HL-60 (cell line): ENCODE measurements at regions not wholly inside any gene's neighbourhood (a gene's known extent, or its start where the extent isn't known, plus 50 kb on each side); places are given as distances from the start of the nearest gene placed in this dataset.

Source experiments
- GABPA ChIP-seq: IDR thresholded peaks from 2 replicates; pipeline ENCODE4 v1.6.1; 2012; ENCODE audit warnings: low read depth
- POLR2AphosphoS5 ChIP-seq: IDR thresholded peaks from 2 replicates; pipeline ENCODE4 v1.6.1; 2012; ENCODE audit warnings: low read depth
- TF ChIP-seq, protein P1 (sequence below): IDR thresholded peaks from one replicate; pipeline ENCODE4 v1.5.1; 2011; ENCODE audit warnings: low read length, control low read depth, inconsistent platforms; ENCODE audit not compliant: insufficient read depth
- TF ChIP-seq, protein P2 (sequence below): IDR thresholded peaks from 2 replicates; pipeline ENCODE4 v1.6.1; 2012; ENCODE audit warnings: low read depth; ENCODE audit not compliant: insufficient replicate concordance

DNA sequence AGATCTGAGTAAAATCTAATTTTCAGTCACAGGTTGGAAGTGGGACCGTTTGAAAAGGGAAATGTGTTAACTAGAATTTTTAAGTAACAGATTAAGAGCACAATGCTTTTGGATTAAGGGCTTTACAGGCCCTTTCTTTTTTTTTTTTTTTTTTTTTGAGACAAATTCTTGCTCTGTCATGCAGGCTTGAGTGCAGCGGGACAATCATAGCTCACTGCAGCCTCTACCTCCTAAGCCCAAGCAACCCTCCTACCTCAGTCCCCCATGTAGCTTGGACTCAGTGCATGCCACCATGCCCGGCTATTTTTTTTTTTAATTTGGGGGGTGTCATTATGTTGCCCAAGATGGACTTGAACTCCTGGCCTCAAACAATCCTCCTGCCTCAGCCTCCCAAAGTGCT lies 363.7 kb downstream of the LIG4 start:
- TF ChIP-seq, protein P1, sequence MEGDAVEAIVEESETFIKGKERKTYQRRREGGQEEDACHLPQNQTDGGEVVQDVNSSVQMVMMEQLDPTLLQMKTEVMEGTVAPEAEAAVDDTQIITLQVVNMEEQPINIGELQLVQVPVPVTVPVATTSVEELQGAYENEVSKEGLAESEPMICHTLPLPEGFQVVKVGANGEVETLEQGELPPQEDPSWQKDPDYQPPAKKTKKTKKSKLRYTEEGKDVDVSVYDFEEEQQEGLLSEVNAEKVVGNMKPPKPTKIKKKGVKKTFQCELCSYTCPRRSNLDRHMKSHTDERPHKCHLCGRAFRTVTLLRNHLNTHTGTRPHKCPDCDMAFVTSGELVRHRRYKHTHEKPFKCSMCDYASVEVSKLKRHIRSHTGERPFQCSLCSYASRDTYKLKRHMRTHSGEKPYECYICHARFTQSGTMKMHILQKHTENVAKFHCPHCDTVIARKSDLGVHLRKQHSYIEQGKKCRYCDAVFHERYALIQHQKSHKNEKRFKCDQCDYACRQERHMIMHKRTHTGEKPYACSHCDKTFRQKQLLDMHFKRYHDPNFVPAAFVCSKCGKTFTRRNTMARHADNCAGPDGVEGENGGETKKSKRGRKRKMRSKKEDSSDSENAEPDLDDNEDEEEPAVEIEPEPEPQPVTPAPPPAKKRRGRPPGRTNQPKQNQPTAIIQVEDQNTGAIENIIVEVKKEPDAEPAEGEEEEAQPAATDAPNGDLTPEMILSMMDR: no peak
- no peak for TF ChIP-seq POLR2AphosphoS5
- TF ChIP-seq GABPA: no peak
- TF ChIP-seq, protein P2, sequence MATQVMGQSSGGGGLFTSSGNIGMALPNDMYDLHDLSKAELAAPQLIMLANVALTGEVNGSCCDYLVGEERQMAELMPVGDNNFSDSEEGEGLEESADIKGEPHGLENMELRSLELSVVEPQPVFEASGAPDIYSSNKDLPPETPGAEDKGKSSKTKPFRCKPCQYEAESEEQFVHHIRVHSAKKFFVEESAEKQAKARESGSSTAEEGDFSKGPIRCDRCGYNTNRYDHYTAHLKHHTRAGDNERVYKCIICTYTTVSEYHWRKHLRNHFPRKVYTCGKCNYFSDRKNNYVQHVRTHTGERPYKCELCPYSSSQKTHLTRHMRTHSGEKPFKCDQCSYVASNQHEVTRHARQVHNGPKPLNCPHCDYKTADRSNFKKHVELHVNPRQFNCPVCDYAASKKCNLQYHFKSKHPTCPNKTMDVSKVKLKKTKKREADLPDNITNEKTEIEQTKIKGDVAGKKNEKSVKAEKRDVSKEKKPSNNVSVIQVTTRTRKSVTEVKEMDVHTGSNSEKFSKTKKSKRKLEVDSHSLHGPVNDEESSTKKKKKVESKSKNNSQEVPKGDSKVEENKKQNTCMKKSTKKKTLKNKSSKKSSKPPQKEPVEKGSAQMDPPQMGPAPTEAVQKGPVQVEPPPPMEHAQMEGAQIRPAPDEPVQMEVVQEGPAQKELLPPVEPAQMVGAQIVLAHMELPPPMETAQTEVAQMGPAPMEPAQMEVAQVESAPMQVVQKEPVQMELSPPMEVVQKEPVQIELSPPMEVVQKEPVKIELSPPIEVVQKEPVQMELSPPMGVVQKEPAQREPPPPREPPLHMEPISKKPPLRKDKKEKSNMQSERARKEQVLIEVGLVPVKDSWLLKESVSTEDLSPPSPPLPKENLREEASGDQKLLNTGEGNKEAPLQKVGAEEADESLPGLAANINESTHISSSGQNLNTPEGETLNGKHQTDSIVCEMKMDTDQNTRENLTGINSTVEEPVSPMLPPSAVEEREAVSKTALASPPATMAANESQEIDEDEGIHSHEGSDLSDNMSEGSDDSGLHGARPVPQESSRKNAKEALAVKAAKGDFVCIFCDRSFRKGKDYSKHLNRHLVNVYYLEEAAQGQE: no peak
